ENCODE measurements at regions not wholly inside any gene's neighbourhood (a gene's known extent, or its start where the extent isn't known, plus 50 kb on each side); places are given as distances from the start of the nearest gene placed in this dataset.

GRCh38 chr3:70736009-70736408 is 423.6 kb upstream of the MDFIC2 start:
- Mint-ChIP-seq H3K36me3 (ENCODE audit: low read depth, unreplicated experiment) (no peaks in the 10 kb centered on the region), H3K4me1 (ENCODE audit: unreplicated experiment) (peaks cover 22% of the 10 kb centered on the region), H3K27me3 (ENCODE audit: unreplicated experiment) (no peaks in the 10 kb centered on the region), H3K27ac (ENCODE audit: unreplicated experiment) (no peak overlapping the region), H3K9me3 (ENCODE audit: unreplicated experiment) (no peaks in the 10 kb centered on the region), H3K4me3 (ENCODE audit: unreplicated experiment) (no peak overlapping the region)
- no peak for TF ChIP-seq CTCF (IDR thresholded peaks at IDR 0.05; ENCODE audit: unreplicated experiment)
- DNase-seq (ENCODE audit: low spot score) = no peak

GRCh38 chr3:70734756-70735155 is 422.3 kb upstream of the MDFIC2 start:
- Mint-ChIP-seq H3K36me3 (ENCODE audit: low read depth, unreplicated experiment) (no peaks in the 10 kb centered on the region), H3K27me3 (ENCODE audit: unreplicated experiment) (no peaks in the 10 kb centered on the region), H3K4me3 (ENCODE audit: unreplicated experiment) (no peak overlapping the region), H3K4me1 (ENCODE audit: unreplicated experiment) (peaks cover 23% of the 10 kb centered on the region), H3K27ac (ENCODE audit: unreplicated experiment) (no peak overlapping the region), H3K9me3 (ENCODE audit: unreplicated experiment) (no peaks in the 10 kb centered on the region)
- no peak for TF ChIP-seq CTCF (IDR thresholded peaks at IDR 0.05; ENCODE audit: unreplicated experiment)
- DNase-seq (ENCODE audit: low spot score) = no peak

- no peaks in the 10 kb centered on the region for H3K9me3 Mint-ChIP-seq (ENCODE audit: unreplicated experiment)
- H3K27ac Mint-ChIP-seq (ENCODE audit: unreplicated experiment) = no peak overlapping the region
- no peaks in the 10 kb centered on the region for H3K36me3 Mint-ChIP-seq (ENCODE audit: low read depth, unreplicated experiment)
- TF ChIP-seq CTCF (IDR thresholded peaks at IDR 0.05; ENCODE audit: unreplicated experiment) = no peak
- peaks cover 7% of the 10 kb centered on the region for H3K4me1 Mint-ChIP-seq (ENCODE audit: unreplicated experiment)
- no peak overlapping the region for H3K4me3 Mint-ChIP-seq (ENCODE audit: unreplicated experiment)
- no peak for DNase-seq (ENCODE audit: low spot score)
- no peaks in the 10 kb centered on the region for H3K27me3 Mint-ChIP-seq (ENCODE audit: unreplicated experiment)
Measured at GRCh38 chr3:70731046-70731445, 418.6 kb upstream of the MDFIC2 start.

- Mint-ChIP-seq H3K4me3 (ENCODE audit: unreplicated experiment) (no peak overlapping the region), H3K9me3 (ENCODE audit: unreplicated experiment) (no peaks in the 10 kb centered on the region), H3K27ac (ENCODE audit: unreplicated experiment) (peak overlapping the region; percentile 0)
Measured at GRCh38 chr3:70729845-70730244, 417.4 kb upstream of the MDFIC2 start.

GRCh38 chr3:70728311-70728710 is 415.9 kb upstream of the MDFIC2 start:
- H3K27ac Mint-ChIP-seq (ENCODE audit: unreplicated experiment) = no peak overlapping the region
- H3K4me1 Mint-ChIP-seq (ENCODE audit: unreplicated experiment) = peaks cover 7% of the 10 kb centered on the region
- H3K4me3 Mint-ChIP-seq (ENCODE audit: unreplicated experiment) = no peak overlapping the region
- no peak for DNase-seq (ENCODE audit: low spot score)
- H3K27me3 Mint-ChIP-seq (ENCODE audit: unreplicated experiment) = peaks cover 2% of the 10 kb centered on the region
- no peaks in the 10 kb centered on the region for H3K9me3 Mint-ChIP-seq (ENCODE audit: unreplicated experiment)
- no peak for TF ChIP-seq CTCF (IDR thresholded peaks at IDR 0.05; ENCODE audit: unreplicated experiment)
- no peaks in the 10 kb centered on the region for H3K36me3 Mint-ChIP-seq (ENCODE audit: low read depth, unreplicated experiment)

More at GRCh38 chr3:70729845-70730244, 417.4 kb upstream of the MDFIC2 start:
- Mint-ChIP-seq H3K36me3 (ENCODE audit: low read depth, unreplicated experiment) (no peaks in the 10 kb centered on the region), H3K4me1 (ENCODE audit: unreplicated experiment) (peaks cover 7% of the 10 kb centered on the region), H3K27me3 (ENCODE audit: unreplicated experiment) (peaks cover 2% of the 10 kb centered on the region)
- TF ChIP-seq CTCF (IDR thresholded peaks at IDR 0.05; ENCODE audit: unreplicated experiment) = no peak
- no peak for DNase-seq (ENCODE audit: low spot score)

Measured in endothelial cell (in vitro differentiated cells).